NCI-H2081 (cell line): ENCODE measurements at regions not wholly inside any gene's neighbourhood (a gene's known extent, or its start where the extent isn't known, plus 50 kb on each side); places are given as distances from the start of the nearest gene placed in this dataset.

ENCODE experiments used
- DNase-seq, 2 experiments: peaks; one replicate each; lab custom pipeline; 2025; lab: John Stamatoyannopoulos, UW

GRCh38 chr6:40312213-40313015, 274.8 kb downstream of the LRFN2 start:
- DNase-seq: no peak

- DNase-seq: peak; percentile 55 to 63
Measured at GRCh38 chr6:40308533-40309306, 278.4 kb downstream of the LRFN2 start.

- DNase-seq: no peak
Measured at GRCh38 chr6:40307712-40308111, 279.5 kb downstream of the LRFN2 start.

DNA sequence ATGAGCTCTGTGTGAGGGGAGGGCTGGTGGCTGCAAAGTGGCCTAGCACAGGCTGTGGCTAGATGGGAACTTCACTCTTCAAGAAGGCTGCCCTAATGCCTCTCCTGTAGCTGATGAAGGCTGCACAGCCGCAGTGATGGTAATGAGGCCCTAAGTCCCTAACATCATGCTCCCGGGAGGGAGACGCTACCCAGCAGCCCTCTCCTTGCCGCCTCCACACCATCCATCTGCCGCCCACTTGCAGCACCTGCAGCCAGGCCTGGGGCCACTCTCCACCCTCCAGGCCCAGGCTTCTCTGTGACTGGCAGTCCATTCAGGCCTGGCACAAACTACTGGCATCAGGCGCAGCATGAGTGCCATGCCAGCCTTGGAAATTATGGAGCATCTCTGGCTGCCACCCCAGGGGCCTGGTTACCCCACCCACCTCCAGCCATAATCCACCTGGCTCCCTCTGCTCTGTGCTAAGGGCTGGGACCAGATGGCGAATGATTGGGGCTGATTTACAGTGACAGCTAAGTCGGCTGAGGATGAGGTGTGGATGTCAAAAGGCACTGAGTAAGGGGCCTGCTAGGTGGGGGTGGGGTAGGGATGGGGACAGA, 284.2 kb downstream of the LRFN2 start:
- no peak for DNase-seq

GRCh38 chr6:40299681-40300080, 287.5 kb downstream of the LRFN2 start:
- no peak for DNase-seq

GRCh38 chr6:40298207-40298606, 289.0 kb downstream of the LRFN2 start:
- no peak for DNase-seq

- no peak for DNase-seq
Measured at GRCh38 chr6:40295251-40295950, 291.8 kb downstream of the LRFN2 start.

GRCh38 chr6:40293460-40294185, 293.5 kb downstream of the LRFN2 start:
- no peak for DNase-seq

- DNase-seq: no peak
Measured at GRCh38 chr6:40293060-40293459, 294.1 kb downstream of the LRFN2 start.

GRCh38 chr6:40290816-40291215, 296.3 kb downstream of the LRFN2 start:
- DNase-seq: peak in 1 of 2 experiments; percentile 38

DNA sequence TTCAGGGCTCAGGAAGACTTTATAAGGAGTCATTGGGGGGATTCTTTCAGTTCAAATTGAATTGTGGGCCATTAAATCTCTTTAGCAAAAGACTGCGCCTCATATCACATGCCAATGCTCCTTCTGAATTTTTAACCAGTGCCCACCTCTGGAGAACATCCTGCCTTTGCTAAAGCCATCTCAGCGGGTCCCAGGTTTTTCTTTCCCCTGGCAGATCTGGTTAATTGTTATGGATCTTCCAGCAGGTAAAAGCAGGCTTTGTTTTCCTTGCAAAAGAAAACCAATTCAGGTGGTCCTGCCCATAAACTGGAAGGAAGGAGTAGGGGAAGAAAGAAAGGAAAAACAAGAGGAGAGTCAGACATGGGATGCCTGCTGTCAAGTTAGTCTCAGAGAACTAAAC, 298.2 kb downstream of the LRFN2 start:
- no peak for DNase-seq

- DNase-seq: no peak
Measured at GRCh38 chr6:40287296-40287850, 299.8 kb downstream of the LRFN2 start.

DNA sequence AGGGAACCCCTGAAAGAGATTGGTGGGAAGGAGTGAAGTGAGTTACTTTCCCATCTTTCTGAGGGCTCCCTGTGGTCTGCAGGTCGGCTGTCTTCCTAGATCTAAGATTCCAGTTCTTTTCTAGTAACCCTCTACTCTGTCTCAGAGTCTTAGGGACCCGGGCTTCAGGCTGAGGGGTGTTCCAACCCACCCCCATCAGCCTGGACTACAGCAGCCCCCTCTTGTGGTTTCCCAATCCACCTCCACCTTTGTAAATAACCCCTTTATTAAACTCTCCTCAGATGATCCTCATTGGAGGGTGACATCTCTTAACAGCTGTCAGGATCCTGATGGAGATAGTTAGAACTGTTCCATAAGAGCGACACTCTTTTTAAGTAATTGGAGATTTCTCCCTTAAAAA, 300.4 kb downstream of the LRFN2 start:
- DNase-seq: no peak

- no peak for DNase-seq
Measured at GRCh38 chr6:40285996-40286395, 301.2 kb downstream of the LRFN2 start.

GRCh38 chr6:40285535-40285934, 301.6 kb downstream of the LRFN2 start:
- no peak for DNase-seq

- DNase-seq: no peak
Measured at GRCh38 chr6:40282986-40283385, 304.2 kb downstream of the LRFN2 start.

GRCh38 chr6:40281402-40281801, 305.8 kb downstream of the LRFN2 start:
- DNase-seq: no peak

- no peak for DNase-seq
Measured at GRCh38 chr6:40280231-40280630, 306.9 kb downstream of the LRFN2 start.

GRCh38 chr6:40276141-40276540, 311.0 kb downstream of the LRFN2 start:
- no peak for DNase-seq

DNA sequence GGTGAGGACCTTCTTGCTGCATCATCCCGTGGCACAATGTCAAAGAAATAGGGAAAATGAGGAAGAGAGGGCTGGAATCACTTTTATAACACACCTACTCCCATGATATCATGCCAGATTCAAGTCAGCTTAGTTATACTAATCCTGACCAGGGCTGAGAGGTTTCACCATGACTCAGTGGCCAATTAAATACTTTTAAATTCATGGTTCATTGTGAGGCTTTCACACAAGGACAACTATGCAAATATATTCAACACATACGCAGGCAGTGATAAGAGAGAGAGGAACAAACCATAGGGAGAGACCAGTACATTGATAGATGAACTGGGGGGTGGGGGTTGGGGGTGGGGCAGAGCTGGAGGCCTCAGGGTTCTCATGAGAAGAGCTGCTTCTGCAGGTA, 313.1 kb downstream of the LRFN2 start:
- no peak for DNase-seq

DNA sequence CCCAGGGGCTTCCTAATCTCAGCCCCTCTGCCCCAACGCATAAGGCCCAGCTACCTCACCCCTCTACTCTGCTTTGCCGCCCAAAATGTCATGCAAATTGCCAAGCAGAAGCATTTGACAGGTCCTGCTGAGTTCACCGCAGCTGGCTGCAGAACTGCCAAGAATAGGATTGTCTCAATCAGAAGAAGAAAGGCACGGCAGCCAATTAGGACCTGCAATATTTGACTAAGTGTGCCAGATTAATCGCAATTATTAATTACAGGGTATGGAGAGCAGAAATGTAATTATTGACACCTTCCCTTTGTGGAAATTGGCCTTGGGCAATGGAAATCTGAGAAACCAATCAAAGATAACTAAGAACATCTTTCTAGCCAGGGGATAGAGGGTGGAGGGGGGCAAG, 318.6 kb downstream of the LRFN2 start:
- no peak for DNase-seq
